Small intestine (tissue), 7 donors: ENCODE measurements at regions not wholly inside any gene's neighbourhood (a gene's known extent, or its start where the extent isn't known, plus 50 kb on each side); places are given as distances from the start of the nearest gene placed in this dataset.
"Not testable (repeated sequence)": the region's sequence is repeated elsewhere in the genome, so short reads cannot be mapped to it uniquely, and the experiment has no call there.

ENCODE experiments used
- DNase-seq, 2 donors: peaks; one replicate each; pipeline versions ENCODE4 v3.0.0 to v3.0.0-alpha.2; 2013
- FAIRE-seq: peaks from 2 replicates; lab custom pipeline; 2012; peaks lifted over from hg19 to GRCh38; lab: Jason Lieb, UNC
- H3K27ac ChIP-seq, 3 donors: one replicate each; pipeline ENCODE4 v1.5.1; 2013; ENCODE audit warnings: low read length in 2 of 3, mild to moderate bottlenecking in 2 of 3, control low read depth in 1 of 3, inconsistent platforms in 1 of 3, low read depth in 1 of 3, moderate library complexity in 1 of 3
- H3K27me3 ChIP-seq, 3 donors: one replicate each; pipeline ENCODE4 v1.6.1; 2013; ENCODE audit warnings: low read length in 3 of 3, inconsistent platforms in 1 of 3; ENCODE audit not compliant: control insufficient read depth in 3 of 3, insufficient read depth in 3 of 3
- H3K36me3 ChIP-seq, 3 donors: one replicate each; pipeline ENCODE4 v1.6.1; 2013; ENCODE audit warnings: low read length in 3 of 3, inconsistent platforms in 1 of 3, low read depth in 1 of 3, mild to moderate bottlenecking in 1 of 3, moderate library complexity in 1 of 3; ENCODE audit not compliant: control insufficient read depth in 3 of 3, insufficient read depth in 2 of 3
- H3K4me1 ChIP-seq, 3 donors: one replicate each; pipeline ENCODE4 v1.6.1; 2013; ENCODE audit warnings: low read length in 2 of 3, inconsistent platforms in 1 of 3, low read depth in 1 of 3, mild to moderate bottlenecking in 1 of 3, moderate library complexity in 1 of 3; ENCODE audit not compliant: control insufficient read depth in 3 of 3, insufficient read depth in 2 of 3
- H3K4me3 ChIP-seq, 3 donors: one replicate each; pipeline ENCODE4 v1.5.1; 2013; ENCODE audit warnings: low read length in 3 of 3, control low read depth in 1 of 3, inconsistent platforms in 1 of 3, low read depth in 1 of 3, mild to moderate bottlenecking in 1 of 3, moderate library complexity in 1 of 3
- H3K9me3 ChIP-seq, 2 donors: one replicate each; pipeline ENCODE4 v1.6.1; 2013; ENCODE audit warnings: low read depth in 1 of 2, low read length in 1 of 2; ENCODE audit not compliant: control insufficient read depth in 2 of 2, insufficient read depth in 1 of 2
- WGBS, 3 donors: extraction: QIAGEN DNeasy Blood & Tissue Kit; methylation state at CpG; one replicate each; pipeline ENCODE4 v1.1.7; 2013; 5-methylcytosine and 5-hydroxymethylcytosine counted together
- donor health status: healthy with polysubstance abuse.
- donor health status: control.
- donor health status: control.
- donor health status: Bipolar disorder and iron deficiency.
- donor health status: healthy.

DNA sequence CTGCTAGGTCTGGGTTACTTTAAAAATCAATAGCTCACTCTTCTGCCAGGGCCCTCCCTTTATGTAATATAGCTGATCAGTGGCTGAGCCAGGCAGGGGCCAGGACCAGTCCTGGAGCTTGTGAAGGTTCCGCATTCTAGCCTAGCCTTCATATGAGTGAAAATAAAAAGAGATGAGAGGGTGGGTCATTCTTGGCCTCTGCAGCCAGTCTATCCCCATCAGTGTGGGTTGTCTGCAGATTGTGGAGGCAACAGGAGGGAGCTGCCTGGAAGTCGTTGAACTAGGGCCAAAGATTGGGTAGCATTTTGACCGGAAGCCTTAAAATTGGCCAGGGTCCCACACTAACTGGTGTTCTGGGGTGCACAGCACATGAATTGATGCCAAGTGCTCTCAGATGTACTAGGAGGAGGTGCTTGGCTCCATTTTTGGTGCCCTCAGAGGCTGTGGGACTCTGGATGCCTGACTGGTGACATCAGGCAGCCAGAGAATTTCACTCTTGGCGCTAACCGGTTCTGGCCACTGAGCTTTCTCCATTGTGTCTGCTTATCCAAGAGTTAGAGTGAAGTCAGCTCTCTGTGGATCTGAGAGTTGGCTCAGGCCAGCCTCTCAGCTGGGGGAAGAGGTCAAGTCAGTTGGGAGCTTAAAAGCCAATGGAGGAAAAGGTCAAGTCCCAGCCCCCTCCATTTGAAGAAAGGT is 66.5 kb upstream of the IKBKE start:
- FAIRE-seq, H3K9me3 ChIP-seq, H3K27ac ChIP-seq, H3K4me3 ChIP-seq, DNase-seq, H3K27me3 ChIP-seq, H3K4me1 ChIP-seq, H3K36me3 ChIP-seq: not testable (repeated sequence)
- 53 to 85% (median 79%) methylated on average over 1 to 2 of the region's 5 CpGs for WGBS, 3 donors

DNA sequence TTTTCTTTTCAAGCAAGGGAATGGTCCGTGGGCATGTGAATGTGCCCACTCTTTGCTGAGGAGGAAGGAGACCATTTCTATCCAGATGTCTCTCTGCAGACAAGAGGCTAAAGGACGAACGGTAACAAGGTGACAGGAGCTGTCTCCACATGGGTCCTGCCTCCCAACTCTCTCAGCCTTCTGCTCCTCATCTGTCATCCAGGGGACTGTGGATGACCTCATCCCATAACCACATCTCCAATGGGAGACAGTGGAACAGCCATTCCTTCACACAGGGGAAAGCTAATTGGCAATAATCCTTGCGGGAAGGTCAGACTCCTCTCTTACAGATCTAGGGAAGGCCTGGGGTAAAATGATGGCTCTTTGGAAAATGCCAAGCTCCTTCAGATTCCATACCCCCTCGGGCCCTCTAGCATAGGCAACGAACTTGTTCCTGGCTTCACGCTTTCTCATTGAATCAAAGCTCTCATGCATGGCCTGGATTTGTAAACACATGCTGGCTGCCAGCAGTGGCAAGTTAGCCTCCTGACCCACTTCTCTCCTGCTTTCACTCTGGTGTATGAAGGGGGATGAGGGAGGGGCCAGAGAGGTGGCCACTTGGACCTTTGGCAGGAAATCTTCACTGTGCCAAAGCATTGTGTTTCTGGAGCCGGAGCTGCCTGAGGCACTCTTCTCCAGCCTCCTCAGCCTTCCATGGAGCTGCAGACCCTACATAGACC is 65.8 kb upstream of the IKBKE start:
- H3K27me3 ChIP-seq, H3K36me3 ChIP-seq, H3K9me3 ChIP-seq, DNase-seq, FAIRE-seq, H3K4me3 ChIP-seq, H3K4me1 ChIP-seq, H3K27ac ChIP-seq: not testable (repeated sequence)
- WGBS, 3 donors, result 66 to 98% (median 89%) methylated on average over 3 to 6 of the region's 8 CpGs

DNA sequence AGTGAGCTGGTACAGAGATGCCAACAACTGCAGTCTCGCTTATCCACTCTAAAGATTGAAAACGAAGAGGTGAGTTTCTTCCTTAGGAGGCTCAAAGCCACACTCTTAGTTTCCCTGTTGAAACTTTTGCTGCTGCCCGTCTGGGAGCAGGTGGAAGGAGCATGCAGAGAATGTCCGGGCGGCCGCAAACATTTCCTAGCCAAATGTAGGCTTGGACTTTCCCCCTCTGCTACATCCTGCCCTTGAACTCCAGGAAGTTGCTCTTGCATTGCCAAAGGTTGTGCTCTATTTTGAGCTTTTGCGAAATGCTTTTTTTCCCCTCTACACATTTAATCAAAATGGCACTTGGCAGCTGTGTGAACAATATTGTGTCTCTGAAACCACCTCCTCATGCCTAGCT is 65.0 kb upstream of the IKBKE start:
- not testable (repeated sequence) for H3K36me3 ChIP-seq, DNase-seq, H3K27ac ChIP-seq, H3K4me3 ChIP-seq, H3K9me3 ChIP-seq, H3K4me1 ChIP-seq, H3K27me3 ChIP-seq, FAIRE-seq
- WGBS, 3 donors, result no CpG with 5 or more reads among the region's 7 CpGs

DNA sequence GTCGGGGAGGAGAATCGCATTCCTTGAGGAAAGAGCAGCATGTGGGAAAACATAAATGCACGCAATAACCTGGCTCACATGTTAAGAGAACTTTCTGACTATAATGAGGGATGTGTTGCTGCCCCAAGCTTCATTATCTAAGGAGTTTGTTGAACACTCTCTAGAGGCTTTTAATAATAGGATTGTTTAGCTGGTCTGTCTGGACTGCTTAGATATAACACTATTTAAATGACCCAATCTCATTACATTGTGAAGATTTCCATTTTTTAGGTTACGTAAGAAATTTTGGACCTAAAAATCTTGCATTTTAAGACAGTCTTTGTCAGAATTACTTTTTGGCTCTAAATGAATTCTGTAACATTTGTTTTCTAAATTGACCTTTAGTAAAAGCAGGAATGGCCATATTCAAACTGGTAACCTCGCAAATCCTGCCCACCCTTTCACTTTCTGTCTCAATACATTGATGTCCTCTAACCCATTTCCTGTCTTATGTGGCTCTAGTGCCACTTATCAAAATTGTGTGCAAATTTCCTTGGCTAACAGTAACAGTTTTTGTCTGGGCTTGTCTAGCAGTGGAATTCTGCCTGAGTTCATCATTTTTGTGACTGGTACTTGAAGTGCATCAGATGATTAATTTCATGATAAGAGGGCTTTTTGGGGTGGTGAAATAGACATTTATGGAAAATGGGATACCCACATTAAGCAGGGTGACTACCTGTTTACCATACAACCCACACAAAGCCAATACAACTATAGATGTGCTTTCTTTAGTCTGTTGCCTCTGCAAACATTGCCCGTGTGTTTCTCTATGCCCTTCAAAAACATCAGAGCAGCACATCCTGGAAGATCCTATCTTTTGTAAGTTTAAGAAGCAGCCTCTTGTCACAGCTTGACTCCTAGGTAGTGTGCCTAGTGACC is 61.6 kb upstream of the IKBKE start:
- not testable (repeated sequence) for DNase-seq, H3K27me3 ChIP-seq, H3K27ac ChIP-seq, H3K36me3 ChIP-seq, H3K9me3 ChIP-seq, H3K4me3 ChIP-seq, FAIRE-seq, H3K4me1 ChIP-seq
- WGBS, 3 donors, result 81 to 93% (median 88%) methylated on average over 2 of the region's 6 CpGs

DNA sequence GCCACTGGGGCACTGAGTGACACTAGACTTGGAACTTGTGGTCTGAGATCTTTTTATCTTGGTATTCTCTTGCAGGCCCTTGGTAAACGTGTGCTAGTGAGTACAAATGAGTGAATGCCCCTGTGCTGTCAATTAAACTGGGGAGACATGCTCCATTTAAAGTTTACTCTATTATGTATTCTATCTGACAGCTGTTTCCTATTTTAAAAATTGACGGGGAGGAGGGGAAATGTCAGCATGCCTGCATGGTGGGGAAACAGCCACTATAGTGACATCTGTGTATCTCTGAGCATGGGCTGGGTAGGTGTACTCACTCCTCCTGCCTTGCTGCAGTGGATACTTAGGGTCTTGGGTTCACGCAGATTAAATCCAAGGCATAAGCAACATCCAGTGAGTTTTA is 59.0 kb upstream of the IKBKE start:
- DNase-seq (no peak), FAIRE-seq (no peak)

DNA sequence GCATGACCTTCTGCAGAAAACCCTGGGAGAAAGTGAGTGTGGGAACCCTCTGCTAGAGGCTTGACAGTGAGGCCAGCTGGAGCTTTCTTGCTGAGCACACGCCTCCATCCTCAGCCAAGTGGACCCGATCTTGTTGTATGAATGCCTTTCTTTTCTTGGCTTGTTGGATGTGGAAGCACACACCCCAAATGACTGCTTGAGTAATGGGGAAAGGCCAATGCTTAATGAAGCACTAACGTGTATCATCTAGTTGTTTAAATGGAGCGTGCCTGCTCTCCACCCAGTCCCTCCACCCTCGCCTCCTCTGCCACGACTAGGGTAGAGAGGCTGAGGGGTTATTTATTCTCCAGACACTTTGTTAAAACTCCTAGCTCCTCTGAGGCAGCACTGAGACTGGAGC is 54.3 kb upstream of the IKBKE start:
- Histone ChIP-seq H3K27me3 (no peaks in the 10 kb centered on the region), H3K4me3 (no peak overlapping the region), H3K4me1 (peaks cover 0 to 4% (median 3%) of the 10 kb centered on the region in 3 donors), H3K27ac (no peak overlapping the region), H3K9me3 (no peaks in the 10 kb centered on the region), H3K36me3 (peaks cover 1 to 15% (median 5%) of the 10 kb centered on the region in 3 donors)
- FAIRE-seq (no peak), DNase-seq (no peak)
- 61 to 76% (median 74%) methylated on average over 6 of the region's 6 CpGs for WGBS, 3 donors

More for the DNA sequence above, 59.0 kb upstream of the IKBKE start:
- H3K27me3 ChIP-seq, result no peaks in the 10 kb centered on the region
- no peak overlapping the region for H3K27ac ChIP-seq
- no peak overlapping the region for H3K4me3 ChIP-seq
- 79 to 85% (median 83%) methylated on average over 3 of the region's 3 CpGs for WGBS, 3 donors
- H3K4me1 ChIP-seq, result peaks cover 0 to 3% (median 0%) of the 10 kb centered on the region in 3 donors
- no peaks in the 10 kb centered on the region for H3K9me3 ChIP-seq
- peaks cover 1 to 9% (median 3%) of the 10 kb centered on the region in 3 donors for H3K36me3 ChIP-seq

DNA sequence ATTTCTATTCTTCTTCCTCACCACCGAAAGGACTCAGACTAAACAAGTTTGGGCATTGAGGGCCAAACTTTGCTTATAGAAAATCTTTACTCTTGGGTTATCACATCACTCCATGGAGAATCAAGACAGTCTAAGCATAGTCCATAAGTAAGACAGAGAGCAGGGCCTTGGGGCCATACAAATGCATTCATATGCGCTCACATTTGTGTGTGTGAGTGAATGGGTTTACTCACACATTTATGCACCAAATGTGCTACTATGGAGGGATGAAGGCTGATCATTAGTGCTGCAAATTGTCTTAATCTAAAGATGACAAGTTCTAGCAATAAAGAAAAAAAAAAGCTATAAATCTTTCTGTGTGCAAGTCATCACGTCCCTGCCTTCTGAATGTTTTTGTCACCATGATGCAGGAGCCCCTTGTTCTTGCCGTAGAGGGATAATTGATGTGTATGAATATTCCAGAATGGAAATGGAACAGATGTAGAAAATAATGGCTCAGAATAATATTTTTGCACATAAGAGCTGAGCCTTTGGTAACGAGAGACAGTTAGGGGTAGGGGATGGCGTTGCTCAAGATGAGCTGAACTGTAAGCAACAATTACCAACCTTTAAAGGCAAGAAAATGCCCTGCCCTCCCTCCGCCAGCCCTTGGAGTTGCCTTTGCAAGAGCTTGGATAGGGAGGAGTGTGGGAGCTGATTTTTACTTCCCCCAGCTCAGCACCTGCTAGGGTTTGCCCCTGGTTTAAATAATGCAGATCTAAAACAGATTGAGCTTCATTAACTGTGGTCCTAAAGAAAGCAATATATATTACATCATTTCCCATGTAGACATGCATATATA is 52.3 kb upstream of the IKBKE start:
- H3K4me3 ChIP-seq, result no peak overlapping the region
- peaks cover 0 to 4% (median 3%) of the 10 kb centered on the region in 3 donors for H3K4me1 ChIP-seq
- H3K27ac ChIP-seq, result no peak overlapping the region
- DNase-seq (no peak), FAIRE-seq (no peak)
- peaks cover 0 to 20% (median 5%) of the 10 kb centered on the region in 3 donors for H3K36me3 ChIP-seq
- 96 to 97% (median 97%) methylated on average over 7 of the region's 7 CpGs for WGBS, 3 donors
- no peaks in the 10 kb centered on the region for H3K27me3 ChIP-seq
- H3K9me3 ChIP-seq, result no peaks in the 10 kb centered on the region
